Right lung (tissue), 2 donors: ENCODE measurements at regions not wholly inside any gene's neighbourhood (a gene's known extent, or its start where the extent isn't known, plus 50 kb on each side); places are given as distances from the start of the nearest gene placed in this dataset.
"Not testable (repeated sequence)": the region's sequence is repeated elsewhere in the genome, so short reads cannot be mapped to it uniquely, and the experiment has no call there.

Source experiments
- DNase-seq, 2 donors: peaks; one replicate each; pipeline ENCODE4 v3.0.0-alpha.2; 2013

- no peak for DNase-seq
Measured at GRCh38 chr6:19245656-19246055, 591.5 kb upstream of the ID4 start.

DNA sequence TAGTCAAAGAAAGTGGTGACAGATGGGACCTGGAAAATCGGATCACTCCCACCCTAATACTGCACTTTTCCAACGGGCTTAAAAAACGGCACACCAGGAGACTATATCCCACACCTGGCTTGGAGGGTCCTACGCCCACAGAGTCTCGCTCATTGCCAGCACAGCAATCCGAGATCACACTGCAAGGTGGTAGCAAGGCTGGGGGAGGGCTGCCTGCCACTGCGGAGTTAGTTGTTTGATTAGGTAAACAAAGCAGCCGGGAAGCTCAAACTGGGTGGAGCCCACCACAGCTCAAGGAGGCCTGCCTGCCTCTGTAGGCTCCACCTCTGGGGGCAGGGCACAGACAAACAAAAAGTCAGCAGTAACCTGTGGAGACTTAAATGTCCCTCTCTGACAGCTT is 590.0 kb upstream of the ID4 start:
- DNase-seq: not testable (repeated sequence)

DNA sequence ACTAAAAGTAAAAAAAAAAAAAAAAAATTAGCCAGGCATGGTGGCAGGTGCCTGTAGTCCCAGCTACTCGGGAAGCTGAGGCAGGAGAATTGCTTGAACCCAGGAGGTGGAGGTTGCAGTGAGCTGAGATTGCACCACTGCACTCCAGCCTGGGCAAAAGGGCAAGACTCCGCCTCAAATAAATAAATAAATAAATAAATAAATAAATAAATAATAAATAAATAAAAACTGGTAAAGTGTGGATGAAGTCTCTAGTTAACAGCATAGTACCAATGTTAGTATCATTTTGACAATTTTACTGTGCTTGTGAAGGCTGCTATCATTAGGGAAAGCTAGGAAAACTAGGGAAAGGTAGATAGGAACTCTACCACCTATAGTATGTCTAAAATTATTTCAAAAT is 581.0 kb upstream of the ID4 start:
- DNase-seq: not testable (repeated sequence)

GRCh38 chr6:19261642-19262041 is 575.5 kb upstream of the ID4 start:
- no peak for DNase-seq

DNA sequence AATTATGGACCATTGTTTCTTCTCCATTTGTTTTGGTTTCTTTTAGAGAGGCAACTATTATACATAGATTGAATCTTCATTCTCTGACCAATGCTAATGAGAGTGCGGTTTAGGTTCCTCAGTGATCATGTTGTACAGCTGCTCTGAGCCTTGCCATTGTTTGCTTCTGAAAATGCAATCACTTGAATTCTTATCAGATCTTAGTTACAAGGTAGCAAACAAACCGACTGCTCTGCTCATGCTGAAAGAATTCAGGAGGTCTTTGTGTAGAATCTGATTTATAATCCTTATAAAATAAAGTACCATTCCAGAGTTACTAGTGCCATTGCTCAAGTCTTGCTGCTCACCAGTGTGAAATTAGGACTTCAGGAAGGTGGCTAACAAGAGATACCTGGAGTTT is 569.1 kb upstream of the ID4 start:
- no peak for DNase-seq

GRCh38 chr6:19268718-19269117 is 568.5 kb upstream of the ID4 start:
- DNase-seq: no peak

DNA sequence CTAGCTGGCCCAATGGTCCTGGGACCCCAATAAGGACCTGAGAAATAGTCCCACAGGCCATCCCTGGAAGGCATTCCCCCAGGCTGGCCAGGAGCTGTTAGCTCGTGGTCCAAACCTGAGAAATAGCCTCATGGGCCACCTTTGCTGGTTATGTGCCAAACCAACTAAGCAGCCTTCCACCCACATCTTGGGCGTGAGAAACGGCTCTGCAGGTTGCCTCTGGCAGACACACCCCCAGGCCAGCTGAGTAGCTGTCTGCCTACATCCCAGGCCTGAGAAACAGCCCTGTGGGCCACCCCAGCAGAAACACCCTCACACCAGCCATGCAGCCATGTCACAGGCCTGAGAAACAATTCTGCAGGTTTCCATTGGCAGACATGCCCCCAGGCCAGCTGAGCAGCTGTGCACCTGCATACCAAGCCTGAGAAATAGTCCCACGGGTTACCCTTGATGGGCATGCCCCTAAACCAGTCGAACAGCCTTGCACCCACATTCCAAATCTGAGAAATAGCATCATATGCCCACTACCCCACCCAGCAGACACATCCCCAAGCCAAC is 567.8 kb upstream of the ID4 start:
- no peak for DNase-seq

GRCh38 chr6:19270616-19271015 is 566.6 kb upstream of the ID4 start:
- no peak for DNase-seq

GRCh38 chr6:19279273-19279684 is 557.9 kb upstream of the ID4 start:
- peak in 1 of 2 donors; percentile 16 for DNase-seq

DNA sequence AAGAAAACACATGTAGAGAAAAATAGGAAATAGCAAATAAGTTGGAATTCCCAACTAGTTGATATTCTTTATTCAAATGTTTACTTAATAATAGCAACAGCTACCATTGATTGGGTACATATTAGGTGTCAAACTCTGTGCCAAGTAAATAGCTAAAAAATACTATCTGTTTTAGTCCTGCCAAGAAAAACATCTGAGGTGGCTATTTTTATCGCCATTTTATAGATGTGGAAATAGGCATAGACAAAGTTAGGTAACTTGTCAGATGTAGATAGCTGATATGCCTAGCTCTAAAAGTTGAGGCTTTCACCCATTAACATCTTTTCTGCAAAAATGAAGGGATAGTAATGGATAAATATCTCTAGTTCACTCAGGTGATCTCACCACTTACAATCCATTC is 549.2 kb upstream of the ID4 start:
- no peak for DNase-seq

DNA sequence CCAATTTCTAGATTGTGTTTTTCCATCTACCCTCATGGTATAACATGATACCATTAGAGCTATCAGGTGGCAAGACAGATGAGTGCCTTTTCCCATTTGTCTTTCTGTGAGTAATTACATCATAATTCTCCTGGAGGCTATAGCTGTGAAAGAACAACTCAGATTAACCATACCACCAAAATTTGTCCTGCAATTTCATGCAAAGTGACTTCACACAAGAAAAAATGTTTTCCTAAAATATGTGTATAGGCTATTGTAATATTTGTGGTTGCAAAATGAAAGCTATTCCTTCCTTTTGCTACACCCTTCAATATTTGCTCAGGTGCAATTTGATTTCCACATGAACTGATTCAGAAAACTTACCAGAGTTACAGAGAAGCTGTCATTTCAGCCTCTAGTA is 547.7 kb upstream of the ID4 start:
- DNase-seq: no peak

- DNase-seq: no peak
Measured at GRCh38 chr6:19297880-19298279, 539.3 kb upstream of the ID4 start.

GRCh38 chr6:19298421-19298820 is 538.7 kb upstream of the ID4 start:
- no peak for DNase-seq

DNA sequence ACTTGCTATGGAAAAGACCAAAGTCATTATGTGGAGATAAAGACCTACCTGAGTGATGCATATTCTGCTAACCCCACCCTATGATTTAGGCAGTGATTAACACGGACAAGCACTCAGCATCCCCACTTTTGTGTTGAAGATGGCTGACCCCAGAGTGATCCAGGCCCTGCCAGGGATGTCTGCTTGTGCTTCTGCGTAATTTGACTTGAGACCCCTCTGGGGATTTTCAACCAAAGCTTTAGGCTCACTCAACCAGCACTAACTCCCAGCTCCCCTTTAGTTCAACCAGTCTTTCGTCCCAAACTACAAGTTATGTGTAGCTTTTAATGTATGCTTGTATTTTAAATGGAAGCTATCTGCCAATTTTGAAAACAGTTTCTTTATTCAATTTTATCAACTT is 538.0 kb upstream of the ID4 start:
- DNase-seq: no peak

DNA sequence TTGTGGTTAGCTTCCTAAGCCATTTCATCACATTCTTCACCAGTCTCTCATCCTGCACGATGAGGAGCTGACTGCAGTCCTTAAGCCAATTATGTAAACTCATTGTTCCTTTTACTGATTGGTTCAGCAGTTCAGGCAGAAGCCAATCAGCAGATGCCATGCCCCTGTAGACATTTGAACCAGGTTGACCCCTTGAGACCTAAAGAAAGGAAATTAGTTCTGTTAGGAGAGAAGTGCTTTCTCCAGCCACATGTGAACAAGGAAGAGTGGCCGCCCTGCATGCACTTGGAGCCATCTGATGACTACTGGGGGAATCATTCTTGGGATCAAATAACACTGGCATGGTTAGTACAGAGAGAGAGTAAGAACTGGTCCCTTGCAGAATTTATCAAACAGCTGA is 535.2 kb upstream of the ID4 start:
- DNase-seq: no peak

GRCh38 chr6:19303383-19303782 is 533.8 kb upstream of the ID4 start:
- DNase-seq: peak in 1 of 2 donors; percentile 51

- DNase-seq: no peak
Measured at GRCh38 chr6:19309661-19310060, 527.5 kb upstream of the ID4 start.

GRCh38 chr6:19311786-19312185 is 525.4 kb upstream of the ID4 start:
- no peak for DNase-seq

GRCh38 chr6:19312241-19312978 is 524.8 kb upstream of the ID4 start:
- DNase-seq: no peak

- no peak for DNase-seq
Measured at GRCh38 chr6:19317431-19317986, 519.7 kb upstream of the ID4 start.

- no peak for DNase-seq
Measured at GRCh38 chr6:19319005-19319404, 518.2 kb upstream of the ID4 start.

GRCh38 chr6:19320111-19320581 is 517.0 kb upstream of the ID4 start:
- DNase-seq: peak; percentile 63 to 70

DNA sequence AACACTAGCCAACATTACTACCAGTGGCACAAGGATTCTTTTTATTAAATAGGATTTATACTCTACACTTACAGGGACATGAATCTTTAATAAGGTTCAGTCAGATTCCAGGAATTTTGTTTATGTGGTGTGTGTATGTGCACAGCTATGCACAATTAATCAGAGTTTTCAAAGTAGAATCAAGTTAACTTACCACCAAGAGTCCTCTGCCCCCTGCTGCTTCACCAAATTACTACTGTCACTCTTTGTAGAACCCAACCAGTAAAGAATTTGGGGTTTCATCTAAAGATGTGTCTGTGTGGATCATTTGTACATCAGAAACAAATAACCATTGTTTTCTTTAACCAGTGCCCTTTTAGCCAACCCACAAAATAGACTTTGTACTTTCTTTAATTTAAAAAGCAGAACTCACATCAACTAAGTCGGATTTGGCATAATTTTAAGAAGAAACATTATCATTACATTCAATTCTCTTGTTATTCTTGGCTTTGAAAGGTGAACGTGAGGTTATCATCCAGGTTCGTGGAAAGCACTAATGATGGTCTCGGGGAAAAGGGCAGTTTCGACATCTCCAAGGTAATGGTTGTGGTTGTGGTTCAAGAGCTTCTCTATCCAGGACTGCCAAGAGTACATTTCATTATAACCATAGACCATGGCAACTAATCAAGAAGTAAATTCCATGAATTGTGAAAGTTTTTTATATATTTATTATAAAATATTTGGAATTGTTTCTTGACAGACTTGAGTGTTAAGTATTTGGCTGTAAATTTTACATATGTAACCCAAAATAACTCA is 514.3 kb upstream of the ID4 start:
- no peak for DNase-seq
